GM12878 (cell line): ENCODE measurements at regions not wholly inside any gene's neighbourhood (a gene's known extent, or its start where the extent isn't known, plus 50 kb on each side); places are given as distances from the start of the nearest gene placed in this dataset.

Source experiments
- ATAC-seq: fragments of 200-7000 bp; cut with Tn5 transposase; 3 replicates; pipeline ENCODE4 v1.9.1; 2020; ENCODE audit warnings: mild to moderate bottlenecking, moderate library complexity
- BruUV-seq: library from RNA; stranded (reverse); fragments of 400-500 nt; replicated peaks from 2 replicates; lab custom pipeline; 2021; lab: Mats Ljungman, UMichigan
- CTCF ChIA-PET: fragments of 300-600 bp; sonication (Branson Sonifier 250); formaldehyde crosslinking; extraction: SDS; loops from one replicate; lab custom pipeline; 2021; ENCODE audit warnings: inconsistent platforms; lab: Yijun Ruan, JAX
- POLR2A ChIA-PET: fragments of 350-600 bp; formaldehyde crosslinking; extraction: SDS; loops from one replicate; lab custom pipeline; 2021; ENCODE audit warnings: inconsistent platforms; lab: Charles Lee
- RAD21 ChIA-PET: fragments of 300-600 bp; sonication (Branson Sonifier 250); formaldehyde crosslinking; loops from one replicate; lab custom pipeline; 2023; ENCODE audit warnings: antibody characterized with exemption; ENCODE audit not compliant: unreplicated experiment; lab: Charles Lee
- SMC1A ChIA-PET: fragments of 300-600 bp; sonication (Branson Sonifier 250); formaldehyde crosslinking; loops from one replicate; lab custom pipeline; 2023; ENCODE audit not compliant: unreplicated experiment, uncharacterized antibody; lab: Charles Lee
- DNase-seq: peaks from one replicate; pipeline ENCODE4 v3.0.0-alpha.2; 2011; ENCODE audit warnings: low read depth, low spot score
- FAIRE-seq: peaks from 3 replicates; lab custom pipeline; 2011; peaks lifted over from hg19 to GRCh38; lab: Jason Lieb, UNC
- H2AFZ ChIP-seq: 2 replicates; pipeline ENCODE4 v1.6.0; 2011; ENCODE audit warnings: low read depth, low read length, control low read depth; ENCODE audit not compliant: control insufficient read depth
- H3K27ac ChIP-seq: 2 replicates; pipeline ENCODE4 v1.5.1; 2011; ENCODE audit warnings: control low read depth; ENCODE audit not compliant: control insufficient read depth, insufficient read depth
- H3K27me3 ChIP-seq, 2 experiments: replicated peaks in 1 of 2; 2 replicates each; pipeline versions ENCODE4 v1.6.0 to v1.6.1; 2011; ENCODE audit warnings: low read length in 1 of 2; ENCODE audit not compliant: control insufficient read depth in 2 of 2, insufficient read depth in 2 of 2
- H3K36me3 ChIP-seq, 2 experiments: 2 replicates each; pipeline ENCODE4 v1.5.1; 2011; ENCODE audit warnings: low read length in 1 of 2; ENCODE audit not compliant: control insufficient read depth in 2 of 2, insufficient read depth in 2 of 2
- H3K4me1 ChIP-seq: 2 replicates; pipeline ENCODE4 v1.6.1; 2011; ENCODE audit warnings: mild to moderate bottlenecking, low read length, moderate library complexity, mixed read lengths; ENCODE audit not compliant: control insufficient read depth, insufficient read depth
- H3K4me2 ChIP-seq: 2 replicates; pipeline ENCODE4 v1.6.0; 2011; ENCODE audit warnings: control low read depth; ENCODE audit not compliant: control insufficient read depth, insufficient read depth
- H3K4me3 ChIP-seq: fragments of 200-600 bp; sonication (generic); 2 replicates; pipeline ENCODE4 v1.5.1; 2016
- H3K79me2 ChIP-seq: 2 replicates; pipeline ENCODE4 v1.6.0; 2011; ENCODE audit warnings: low read length; ENCODE audit not compliant: control insufficient read depth, insufficient read depth
- H3K9ac ChIP-seq: 2 replicates; pipeline ENCODE4 v1.8.0; 2011; ENCODE audit warnings: low read length, control low read depth, mixed read lengths; ENCODE audit not compliant: control insufficient read depth, insufficient read depth
- H3K9me3 ChIP-seq: replicated peaks from 3 replicates; pipeline ENCODE4 v1.5.1; 2011; ENCODE audit warnings: mild to moderate bottlenecking, low read length; ENCODE audit not compliant: control insufficient read depth, insufficient read depth
- H4K20me1 ChIP-seq: 2 replicates; pipeline ENCODE4 v1.6.0; 2011; ENCODE audit not compliant: control insufficient read depth, insufficient read depth
- CHD4 ChIP-seq: fragments of 200-600 bp; sonication (generic); IDR thresholded peaks from 2 replicates; pipeline ENCODE4 v1.6.1; 2016; ENCODE audit warnings: mild to moderate bottlenecking
- CTCF ChIP-seq, 3 experiments: IDR thresholded peaks in 2 of 3; conservative IDR thresholded peaks in 1 of 3; 2 replicates each; pipeline ENCODE4 v1.5.1; 2011; ENCODE audit warnings: low read depth in 3 of 3, low read length in 3 of 3, mild to moderate bottlenecking in 3 of 3, control low read depth in 2 of 3, moderate library complexity in 2 of 3, inconsistent platforms in 1 of 3, mixed read lengths in 1 of 3; ENCODE audit not compliant: control insufficient read depth in 2 of 3, insufficient read depth in 1 of 3; ENCODE audit errors: extremely low read depth in 1 of 3
- EED ChIP-seq: sonication (generic); IDR thresholded peaks from 2 replicates; pipeline ENCODE4 v1.6.1; 2016; ENCODE audit warnings: antibody characterized with exemption, low read depth
- FOS ChIP-seq: IDR thresholded peaks from 3 replicates; pipeline ENCODE4 v1.6.1; 2011; ENCODE audit warnings: borderline replicate concordance; ENCODE audit not compliant: insufficient read length; ENCODE audit errors: extremely low read depth
- HCFC1 ChIP-seq: fragments of 150-350 bp; IDR thresholded peaks from 2 replicates; pipeline ENCODE4 v1.6.1; 2014; ENCODE audit warnings: low read length
- HDAC6 ChIP-seq: fragments of 200-600 bp; sonication (generic); IDR thresholded peaks from one replicate; pipeline ENCODE4 v1.8.0; 2017; ENCODE audit warnings: antibody characterized with exemption; ENCODE audit not compliant: unreplicated experiment
- NR2C1 ChIP-seq: fragments of 450-650 bp; IDR thresholded peaks from 2 replicates; pipeline ENCODE4 v1.6.1; 2017; ENCODE audit warnings: antibody characterized with exemption, mild to moderate bottlenecking, moderate library complexity
- POLR2AphosphoS5 ChIP-seq: IDR thresholded peaks from 2 replicates; pipeline ENCODE4 v1.6.1; 2011; ENCODE audit warnings: mild to moderate bottlenecking, low read length, inconsistent platforms
- WGBS: methylation state at CpG from one replicate; pipeline ENCODE4 v1.1.6; 2016; ENCODE audit warnings: low lambda C conversion rate; ENCODE audit not compliant: insufficient replicate concordance, insufficient coverage; ENCODE audit errors: missing lambda C conversion rate; 5-methylcytosine and 5-hydroxymethylcytosine counted together
- in situ Hi-C: fragments of 300-500 bp; cut with MboI; formaldehyde crosslinking; loops from 9 replicates; pipeline ENCODE4 v1.14.3; 2018; ENCODE audit warnings: mixed read lengths
- intact Hi-C: fragments of 100-400 bp; cut with micrococcal nuclease; formaldehyde crosslinking; loops from one replicate; pipeline ENCODE4 v1.14.2; 2022; ENCODE audit not compliant: unreplicated experiment
- TF ChIP-seq, protein P1 (sequence below): fragments of 450-650 bp; IDR thresholded peaks from 2 replicates; pipeline ENCODE4 v1.6.1; 2017; ENCODE audit warnings: mild to moderate bottlenecking, moderate library complexity

DNA sequence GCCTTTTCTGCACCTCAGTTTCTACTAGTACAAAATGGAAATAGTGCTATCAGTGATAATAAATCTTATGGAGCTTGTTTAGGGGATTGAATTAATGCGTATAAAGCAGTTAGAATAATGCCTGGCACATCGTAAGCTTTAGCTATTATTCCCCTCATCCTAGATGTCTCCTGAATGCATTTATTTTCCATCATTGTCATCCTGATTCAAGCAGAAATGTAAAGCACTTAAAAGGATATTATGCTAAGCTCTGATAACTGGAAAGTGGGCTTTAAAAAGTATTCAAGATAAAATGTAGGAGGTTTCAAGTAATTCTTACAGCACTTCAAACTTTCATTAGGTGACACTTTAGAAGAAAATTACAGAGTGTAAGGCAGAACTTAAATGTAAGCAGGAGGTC, 178.7 kb downstream of the RBM46 start:
- no peaks in the 10 kb centered on the region for H4K20me1 ChIP-seq
- no peaks in the 10 kb centered on the region for H3K79me2 ChIP-seq
- H3K27ac ChIP-seq: no peak overlapping the region
- in situ Hi-C loops (no loop called here), intact Hi-C loops (no loop called here)
- 97% methylated on average over 2 of the region's 2 CpGs for WGBS
- H2AFZ ChIP-seq: no peak overlapping the region
- no peak overlapping the region for H3K4me2 ChIP-seq
- FAIRE-seq (no peak), ATAC-seq (no peak), DNase-seq (no peak)
- no peaks in the 10 kb centered on the region for H3K36me3 ChIP-seq
- no TSS peak for BruUV-seq
- ChIA-PET RAD21 (no interaction called here), CTCF (interaction anchor here (1.0 kb wide), 1 partner anchor 21 kb away, joined by 3 read pairs; no protein-coding TSS in a partner anchor), SMC1A (interaction anchor here (0.9 kb wide), 1 partner anchor 9 kb away, joined by 4 read pairs; no protein-coding TSS in a partner anchor), POLR2A (interaction anchor here (0.7 kb wide), 1 partner anchor 381 kb away, joined by 3 read pairs; no protein-coding TSS in a partner anchor)
- H3K9ac ChIP-seq: no peak overlapping the region
- no peaks in the 10 kb centered on the region for H3K27me3 ChIP-seq
- H3K9me3 ChIP-seq: no peaks in the 10 kb centered on the region; the same call in 2 of the 3 replicates
- no peak for TF ChIP-seq HDAC6
- TF ChIP-seq HCFC1: no peak
- no peak overlapping the region for H3K4me3 ChIP-seq
- peaks cover 5% of the 10 kb centered on the region; the same call in 1 of the 2 replicates for H3K4me1 ChIP-seq

GRCh38 chr4:154960476-154960875, 179.4 kb downstream of the RBM46 start:
- BruUV-seq: no TSS peak
- ATAC-seq: peak; percentile 70
- CTCF ChIA-PET: interaction anchor here (1.0 kb wide), 1 partner anchor 20 kb away, joined by 3 read pairs; no protein-coding TSS in a partner anchor
- Histone ChIP-seq H3K9me3 (no peaks in the 10 kb centered on the region; the same call in 2 of the 3 replicates), H4K20me1 (no peaks in the 10 kb centered on the region), H3K27ac (no peak overlapping the region), H3K9ac (no peak overlapping the region), H3K4me1 (peaks cover 5% of the 10 kb centered on the region; the same call in 1 of the 2 replicates), H3K4me3 (no peak overlapping the region), H3K79me2 (no peaks in the 10 kb centered on the region), H3K4me2 (no peak overlapping the region), H3K36me3 (no peaks in the 10 kb centered on the region), H2AFZ (no peak overlapping the region), H3K27me3 (no peaks in the 10 kb centered on the region)
- intact Hi-C loops (no loop called here), in situ Hi-C loops (no loop called here)
- SMC1A ChIA-PET: no interaction called here
- peak; percentile 66 for FAIRE-seq
- POLR2A ChIA-PET: no interaction called here
- DNase-seq: no peak
- WGBS: 38% methylated on average over 4 of the region's 4 CpGs
- RAD21 ChIA-PET: no interaction called here
- TF ChIP-seq CTCF (IDR thresholded peaks at IDR 0.05 in 2 of 3, conservative IDR thresholded peaks at IDR 0.05 in 1 of 3; ENCODE audit: control insufficient read depth in 2 of 3, extremely low read depth in 1 of 3, insufficient read depth in 1 of 3, low read depth in 3 of 3, low read length in 3 of 3) (no peak), EED (no peak), NR2C1 (no peak), CHD4 (no peak), POLR2AphosphoS5 (no peak), FOS (no peak)
- TF ChIP-seq, protein P1, sequence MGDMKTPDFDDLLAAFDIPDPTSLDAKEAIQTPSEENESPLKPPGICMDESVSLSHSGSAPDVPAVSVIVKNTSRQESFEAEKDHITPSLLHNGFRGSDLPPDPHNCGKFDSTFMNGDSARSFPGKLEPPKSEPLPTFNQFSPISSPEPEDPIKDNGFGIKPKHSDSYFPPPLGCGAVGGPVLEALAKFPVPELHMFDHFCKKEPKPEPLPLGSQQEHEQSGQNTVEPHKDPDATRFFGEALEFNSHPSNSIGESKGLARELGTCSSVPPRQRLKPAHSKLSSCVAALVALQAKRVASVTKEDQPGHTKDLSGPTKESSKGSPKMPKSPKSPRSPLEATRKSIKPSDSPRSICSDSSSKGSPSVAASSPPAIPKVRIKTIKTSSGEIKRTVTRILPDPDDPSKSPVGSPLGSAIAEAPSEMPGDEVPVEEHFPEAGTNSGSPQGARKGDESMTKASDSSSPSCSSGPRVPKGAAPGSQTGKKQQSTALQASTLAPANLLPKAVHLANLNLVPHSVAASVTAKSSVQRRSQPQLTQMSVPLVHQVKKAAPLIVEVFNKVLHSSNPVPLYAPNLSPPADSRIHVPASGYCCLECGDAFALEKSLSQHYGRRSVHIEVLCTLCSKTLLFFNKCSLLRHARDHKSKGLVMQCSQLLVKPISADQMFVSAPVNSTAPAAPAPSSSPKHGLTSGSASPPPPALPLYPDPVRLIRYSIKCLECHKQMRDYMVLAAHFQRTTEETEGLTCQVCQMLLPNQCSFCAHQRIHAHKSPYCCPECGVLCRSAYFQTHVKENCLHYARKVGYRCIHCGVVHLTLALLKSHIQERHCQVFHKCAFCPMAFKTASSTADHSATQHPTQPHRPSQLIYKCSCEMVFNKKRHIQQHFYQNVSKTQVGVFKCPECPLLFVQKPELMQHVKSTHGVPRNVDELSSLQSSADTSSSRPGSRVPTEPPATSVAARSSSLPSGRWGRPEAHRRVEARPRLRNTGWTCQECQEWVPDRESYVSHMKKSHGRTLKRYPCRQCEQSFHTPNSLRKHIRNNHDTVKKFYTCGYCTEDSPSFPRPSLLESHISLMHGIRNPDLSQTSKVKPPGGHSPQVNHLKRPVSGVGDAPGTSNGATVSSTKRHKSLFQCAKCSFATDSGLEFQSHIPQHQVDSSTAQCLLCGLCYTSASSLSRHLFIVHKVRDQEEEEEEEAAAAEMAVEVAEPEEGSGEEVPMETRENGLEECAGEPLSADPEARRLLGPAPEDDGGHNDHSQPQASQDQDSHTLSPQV: no peak
